HG02981 (cell line): ENCODE measurements at regions not wholly inside any gene's neighbourhood (a gene's known extent, or its start where the extent isn't known, plus 50 kb on each side); places are given as distances from the start of the nearest gene placed in this dataset.
"Not testable (repeated sequence)": the region's sequence is repeated elsewhere in the genome, so short reads cannot be mapped to it uniquely, and the experiment has no call there.

Source experiments
- ATAC-seq: cut with Tn5 transposase; IDR thresholded peaks from one replicate; pipeline ENCODE4 v1.9.1; 2021; ENCODE audit warnings: mild to moderate bottlenecking, moderate library complexity; ENCODE audit not compliant: unreplicated experiment

- no peak for ATAC-seq
Measured at GRCh38 chr10:25076506-25077177, 60.2 kb downstream of the THNSL1 start.

GRCh38 chr10:25078658-25079431 is 62.4 kb downstream of the THNSL1 start:
- no peak for ATAC-seq

GRCh38 chr10:25080880-25081581 is 64.6 kb downstream of the THNSL1 start:
- ATAC-seq = peak; percentile 80

- ATAC-seq = no peak
Measured at GRCh38 chr10:25082276-25083204, 66.1 kb downstream of the THNSL1 start.

- ATAC-seq = no peak
Measured at GRCh38 chr10:25083546-25084111, 67.2 kb downstream of the THNSL1 start.

GRCh38 chr10:25084447-25084846 is 68.0 kb downstream of the THNSL1 start:
- no peak for ATAC-seq

- ATAC-seq = no peak
Measured at GRCh38 chr10:25094590-25094989, 78.2 kb downstream of the THNSL1 start.

GRCh38 chr10:25097669-25098411 is 77.0 kb upstream of the GPR158 start:
- ATAC-seq = no peak

GRCh38 chr10:25100141-25100540 is 74.7 kb upstream of the GPR158 start:
- no peak for ATAC-seq

- ATAC-seq = no peak
Measured at GRCh38 chr10:25101461-25102146, 73.2 kb upstream of the GPR158 start.

- ATAC-seq = no peak
Measured at GRCh38 chr10:25102147-25102822, 72.5 kb upstream of the GPR158 start.

- ATAC-seq = no peak
Measured at GRCh38 chr10:25103703-25104102, 71.1 kb upstream of the GPR158 start.

- no peak for ATAC-seq
Measured at GRCh38 chr10:25104441-25104840, 70.4 kb upstream of the GPR158 start.

- no peak for ATAC-seq
Measured at GRCh38 chr10:25105262-25105661, 69.5 kb upstream of the GPR158 start.

- no peak for ATAC-seq
Measured at GRCh38 chr10:25105743-25106260, 69.0 kb upstream of the GPR158 start.

GRCh38 chr10:25107756-25108155 is 67.0 kb upstream of the GPR158 start:
- no peak for ATAC-seq

- ATAC-seq = not testable (repeated sequence)
Measured at GRCh38 chr10:25109896-25110295, 64.9 kb upstream of the GPR158 start.

GRCh38 chr10:25112016-25112415 is 62.8 kb upstream of the GPR158 start:
- no peak for ATAC-seq
